Ishikawa (cell line): ENCODE measurements at regions not wholly inside any gene's neighbourhood (a gene's known extent, or its start where the extent isn't known, plus 50 kb on each side); places are given as distances from the start of the nearest gene placed in this dataset.

Experiments
- CEBPB ChIP-seq: IDR thresholded peaks from 2 replicates; pipeline ENCODE4 v1.6.1; 2012
- CREB1 ChIP-seq: IDR thresholded peaks from 2 replicates; pipeline ENCODE4 v1.6.1; 2012; ENCODE audit warnings: low read depth
- EGR1 ChIP-seq: IDR thresholded peaks from 2 replicates; pipeline ENCODE4 v1.6.1; 2012
- EP300 ChIP-seq: IDR thresholded peaks from 2 replicates; pipeline ENCODE4 v1.6.1; 2012; ENCODE audit warnings: borderline replicate concordance
- FOXM1 ChIP-seq: IDR thresholded peaks from 2 replicates; pipeline ENCODE4 v1.6.1; 2012; ENCODE audit warnings: low read depth, borderline replicate concordance
- MAX ChIP-seq: IDR thresholded peaks from 2 replicates; pipeline ENCODE4 v1.6.1; 2012
- NFIC ChIP-seq: IDR thresholded peaks from 2 replicates; pipeline ENCODE4 v1.6.1; 2012
- RAD21 ChIP-seq: IDR thresholded peaks from 2 replicates; pipeline ENCODE4 v1.6.1; 2012; ENCODE audit warnings: low read depth
- TAF1 ChIP-seq: IDR thresholded peaks from 2 replicates; pipeline ENCODE4 v1.6.1; 2012; ENCODE audit warnings: low read depth, mild to moderate bottlenecking
- TCF12 ChIP-seq: IDR thresholded peaks from 2 replicates; pipeline ENCODE4 v1.6.1; 2012; ENCODE audit warnings: low read depth
- TEAD4 ChIP-seq: IDR thresholded peaks from 2 replicates; pipeline ENCODE4 v1.6.1; 2012
- YY1 ChIP-seq: IDR thresholded peaks from 2 replicates; pipeline ENCODE4 v1.6.1; 2012; ENCODE audit warnings: low read depth
- ZBTB7A ChIP-seq: IDR thresholded peaks from 2 replicates; pipeline ENCODE4 v1.6.1; 2012; ENCODE audit warnings: low read depth
- TF ChIP-seq, protein P1 (sequence below): IDR thresholded peaks from 2 replicates; pipeline ENCODE4 v1.6.1; 2012; ENCODE audit warnings: low read depth, mild to moderate bottlenecking
- TF ChIP-seq, protein P2 (sequence below): IDR thresholded peaks from 2 replicates; pipeline ENCODE4 v1.6.1; 2012

DNA sequence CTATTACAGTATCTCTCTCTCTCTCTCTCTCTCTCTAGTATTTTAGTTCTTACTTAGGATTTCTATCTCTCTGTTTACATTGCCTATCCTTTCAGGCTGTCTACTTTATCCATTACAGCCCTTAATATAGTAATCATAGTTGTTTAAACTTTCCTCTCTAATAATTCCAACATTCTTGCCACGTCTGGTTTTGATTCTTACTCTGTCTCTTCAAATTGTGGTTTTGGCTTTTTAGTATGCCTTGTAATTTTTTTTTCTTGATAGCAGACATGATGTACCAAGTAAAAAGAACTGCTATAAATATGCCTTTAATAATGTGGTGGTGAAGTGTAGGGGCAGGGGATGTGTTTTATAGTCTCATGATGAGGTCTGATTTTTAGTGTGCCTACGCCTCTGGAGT lies 1809.5 kb upstream of the CELF4 start:
- TF ChIP-seq FOXM1 (no peak), MAX (no peak), EGR1 (no peak), ZBTB7A (no peak), YY1 (no peak), TCF12 (no peak), TEAD4 (no peak)

DNA sequence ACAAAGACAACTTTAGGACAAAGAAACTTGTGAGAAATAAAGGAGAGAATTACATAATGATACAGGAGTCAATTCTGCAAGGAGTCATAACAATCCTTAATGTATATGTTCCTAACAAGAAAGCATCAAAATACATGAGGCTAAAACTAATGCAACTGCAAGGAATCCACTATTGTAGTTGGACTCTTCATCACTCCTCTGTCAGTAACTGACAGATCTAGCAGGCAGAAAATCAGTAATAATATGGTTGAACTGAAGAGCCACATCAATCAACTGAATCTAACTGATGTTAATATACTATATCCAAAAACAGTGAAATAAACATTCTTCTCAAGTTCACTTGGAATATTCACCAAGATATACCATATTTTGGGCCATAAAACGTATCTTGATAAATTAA lies 1806.4 kb upstream of the CELF4 start:
- TF ChIP-seq MAX (no peak), EGR1 (no peak), TAF1 (no peak), EP300 (no peak), FOXM1 (no peak), YY1 (no peak), NFIC (no peak), TEAD4 (no peak), CEBPB (no peak), ZBTB7A (no peak), CREB1 (no peak), RAD21 (no peak)
- TF ChIP-seq, protein P1, sequence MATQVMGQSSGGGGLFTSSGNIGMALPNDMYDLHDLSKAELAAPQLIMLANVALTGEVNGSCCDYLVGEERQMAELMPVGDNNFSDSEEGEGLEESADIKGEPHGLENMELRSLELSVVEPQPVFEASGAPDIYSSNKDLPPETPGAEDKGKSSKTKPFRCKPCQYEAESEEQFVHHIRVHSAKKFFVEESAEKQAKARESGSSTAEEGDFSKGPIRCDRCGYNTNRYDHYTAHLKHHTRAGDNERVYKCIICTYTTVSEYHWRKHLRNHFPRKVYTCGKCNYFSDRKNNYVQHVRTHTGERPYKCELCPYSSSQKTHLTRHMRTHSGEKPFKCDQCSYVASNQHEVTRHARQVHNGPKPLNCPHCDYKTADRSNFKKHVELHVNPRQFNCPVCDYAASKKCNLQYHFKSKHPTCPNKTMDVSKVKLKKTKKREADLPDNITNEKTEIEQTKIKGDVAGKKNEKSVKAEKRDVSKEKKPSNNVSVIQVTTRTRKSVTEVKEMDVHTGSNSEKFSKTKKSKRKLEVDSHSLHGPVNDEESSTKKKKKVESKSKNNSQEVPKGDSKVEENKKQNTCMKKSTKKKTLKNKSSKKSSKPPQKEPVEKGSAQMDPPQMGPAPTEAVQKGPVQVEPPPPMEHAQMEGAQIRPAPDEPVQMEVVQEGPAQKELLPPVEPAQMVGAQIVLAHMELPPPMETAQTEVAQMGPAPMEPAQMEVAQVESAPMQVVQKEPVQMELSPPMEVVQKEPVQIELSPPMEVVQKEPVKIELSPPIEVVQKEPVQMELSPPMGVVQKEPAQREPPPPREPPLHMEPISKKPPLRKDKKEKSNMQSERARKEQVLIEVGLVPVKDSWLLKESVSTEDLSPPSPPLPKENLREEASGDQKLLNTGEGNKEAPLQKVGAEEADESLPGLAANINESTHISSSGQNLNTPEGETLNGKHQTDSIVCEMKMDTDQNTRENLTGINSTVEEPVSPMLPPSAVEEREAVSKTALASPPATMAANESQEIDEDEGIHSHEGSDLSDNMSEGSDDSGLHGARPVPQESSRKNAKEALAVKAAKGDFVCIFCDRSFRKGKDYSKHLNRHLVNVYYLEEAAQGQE, result no peak
- TF ChIP-seq, protein P2, sequence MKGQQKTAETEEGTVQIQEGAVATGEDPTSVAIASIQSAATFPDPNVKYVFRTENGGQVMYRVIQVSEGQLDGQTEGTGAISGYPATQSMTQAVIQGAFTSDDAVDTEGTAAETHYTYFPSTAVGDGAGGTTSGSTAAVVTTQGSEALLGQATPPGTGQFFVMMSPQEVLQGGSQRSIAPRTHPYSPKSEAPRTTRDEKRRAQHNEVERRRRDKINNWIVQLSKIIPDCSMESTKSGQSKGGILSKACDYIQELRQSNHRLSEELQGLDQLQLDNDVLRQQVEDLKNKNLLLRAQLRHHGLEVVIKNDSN, result no peak

GRCh38 chr18:39366656-39367055 lies 1801.1 kb upstream of the CELF4 start:
- TF ChIP-seq, protein P1, result no peak
- TF ChIP-seq TAF1, result no peak
- TF ChIP-seq, protein P2, result no peak
- no peak for TF ChIP-seq TEAD4
- TF ChIP-seq CEBPB, result no peak
- no peak for TF ChIP-seq YY1
- no peak for TF ChIP-seq RAD21
- TF ChIP-seq ZBTB7A, result no peak
- TF ChIP-seq EP300, result no peak
- TF ChIP-seq FOXM1, result no peak
- no peak for TF ChIP-seq MAX
- no peak for TF ChIP-seq EGR1
- no peak for TF ChIP-seq NFIC
- TF ChIP-seq CREB1, result no peak
- no peak for TF ChIP-seq TCF12

DNA sequence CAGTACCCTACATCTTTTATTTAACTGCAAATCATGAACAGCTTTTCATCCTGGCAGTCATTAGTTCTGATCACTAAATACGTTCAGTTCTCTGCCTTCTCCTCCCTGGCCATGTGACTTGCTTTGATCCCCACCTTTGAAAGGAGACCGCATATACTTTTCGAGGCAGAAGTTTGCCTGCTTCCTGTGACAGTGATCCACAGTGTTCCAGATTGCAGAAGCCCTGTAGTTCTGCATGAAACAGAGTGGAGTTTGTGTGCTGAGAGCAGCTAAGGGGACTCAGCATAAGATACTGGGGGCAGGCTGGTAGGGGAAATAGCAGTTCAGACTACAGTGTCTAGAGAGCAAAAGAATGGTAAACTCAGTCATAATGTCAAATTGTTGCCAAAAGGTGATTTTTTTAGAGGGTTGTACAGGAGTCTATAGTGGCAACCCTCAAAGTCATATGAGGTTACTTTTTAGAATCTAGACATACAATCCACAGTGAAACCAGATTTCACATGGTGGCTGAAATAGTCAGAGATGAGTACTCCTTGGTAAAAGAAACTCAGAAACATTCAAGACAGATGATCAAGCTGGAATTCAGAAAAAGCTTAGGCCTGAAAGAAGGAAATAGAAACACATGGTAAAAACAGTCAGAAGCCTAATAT lies 1800.4 kb upstream of the CELF4 start:
- no peak for TF ChIP-seq ZBTB7A
- no peak for TF ChIP-seq FOXM1
- TF ChIP-seq CREB1, result no peak
- TF ChIP-seq TCF12, result no peak
- no peak for TF ChIP-seq EGR1
- TF ChIP-seq, protein P2, result no peak
- no peak for TF ChIP-seq CEBPB
- TF ChIP-seq YY1, result no peak
- no peak for TF ChIP-seq NFIC
- no peak for TF ChIP-seq TEAD4
- TF ChIP-seq TAF1, result no peak
- TF ChIP-seq EP300, result no peak
- TF ChIP-seq, protein P1, result no peak
- no peak for TF ChIP-seq MAX
- TF ChIP-seq RAD21, result no peak
